ENCODE measurements at regions not wholly inside any gene's neighbourhood (a gene's known extent, or its start where the extent isn't known, plus 50 kb on each side); places are given as distances from the start of the nearest gene placed in this dataset.

DNA sequence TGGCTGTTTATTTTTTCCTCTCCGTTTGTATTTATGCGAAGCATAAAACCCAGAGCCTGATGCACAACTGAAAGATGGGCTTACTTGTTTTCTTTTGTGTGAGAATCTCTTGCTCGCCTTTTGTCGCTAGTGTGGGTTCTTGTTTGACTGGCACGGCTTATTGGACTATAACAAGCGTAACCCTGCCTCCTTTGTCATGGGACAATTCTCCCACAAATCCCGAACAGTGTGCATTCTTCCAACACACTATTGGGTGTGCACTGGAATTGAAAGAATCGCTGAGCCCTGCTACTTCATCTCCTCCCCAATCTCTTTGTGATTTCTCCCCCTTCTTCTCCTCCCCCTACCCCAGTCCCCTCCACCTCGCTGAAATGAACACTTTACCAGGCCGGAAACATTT is 110.8 kb downstream of the ZIC5 start:
- H3K36me3 ChIP-seq (replicated peaks in 1 of 2; ENCODE audit: control insufficient read depth in 1 of 2, insufficient read depth in 2 of 2, low read length in 2 of 2) = no peaks in the 10 kb centered on the region
- BruUV-seq (replicated peaks) = no TSS peak
- no peaks in the 10 kb centered on the region for H3K27me3 ChIP-seq (ENCODE audit: control insufficient read depth in 1 of 2, insufficient read depth in 2 of 2, low read length in 2 of 2)
- no peaks in the 10 kb centered on the region for H3K79me2 ChIP-seq (ENCODE audit: insufficient read depth, low read length)
- in situ Hi-C loops (cut with HindIII; ENCODE audit: extremely low pct_ligation_motif_present, low pct_unique_long_range_greater_than_20kb) = no loop called here
- no peak for DNase-seq (ENCODE audit: low spot score)
- intact Hi-C loops (cut with micrococcal nuclease; ENCODE audit: unreplicated experiment) = no loop called here
- no peak for ATAC-seq
- no peaks in the 10 kb centered on the region for H3K4me1 ChIP-seq (ENCODE audit: insufficient read depth, low read length)
- POLR2A ChIA-PET = no interaction called here
- H3K9ac ChIP-seq (ENCODE audit: insufficient read depth, low read depth, low read length) = no peak overlapping the region
- no peaks in the 10 kb centered on the region for H3K9me3 ChIP-seq (ENCODE audit: low read length)
- H3K27ac ChIP-seq (ENCODE audit: extremely low read length, insufficient read depth, low read length) = no peak overlapping the region
- no peak for FAIRE-seq
- 92% methylated on average over 10 of the region's 10 CpGs for WGBS (ENCODE audit: low lambda C conversion rate)
- H3K4me2 ChIP-seq (ENCODE audit: low read depth, low read length) = no peak overlapping the region
- H3K4me3 ChIP-seq (replicated peaks in 1 of 3; ENCODE audit: insufficient read depth in 1 of 3, low read depth in 2 of 3, low read length in 3 of 3) = no peak overlapping the region
- H4K20me1 ChIP-seq (ENCODE audit: insufficient read depth, low read length) = no peaks in the 10 kb centered on the region
- CTCF ChIA-PET (ENCODE audit: low intra/inter-chr PET ratio, low total read pairs) = no interaction called here
- no peak overlapping the region for H2AFZ ChIP-seq (ENCODE audit: low read length)
- TF ChIP-seq DR1 (CRISPR knock-in tag; IDR thresholded peaks at IDR 0.05) (no peak), ATAD3A (CRISPR knock-in tag; IDR thresholded peaks at IDR 0.05) (no peak), SATB2 (CRISPR knock-in tag; IDR thresholded peaks at IDR 0.05) (no peak), ZNF576 (CRISPR knock-in tag; IDR thresholded peaks at IDR 0.05) (no peak), ZBTB8A (CRISPR knock-in tag; IDR thresholded peaks at IDR 0.05; ENCODE audit: borderline replicate concordance, low read depth) (no peak), ZNF75D (CRISPR knock-in tag; IDR thresholded peaks at IDR 0.05; ENCODE audit: borderline replicate concordance) (no peak)
- TF ChIP-seq, protein P1, sequence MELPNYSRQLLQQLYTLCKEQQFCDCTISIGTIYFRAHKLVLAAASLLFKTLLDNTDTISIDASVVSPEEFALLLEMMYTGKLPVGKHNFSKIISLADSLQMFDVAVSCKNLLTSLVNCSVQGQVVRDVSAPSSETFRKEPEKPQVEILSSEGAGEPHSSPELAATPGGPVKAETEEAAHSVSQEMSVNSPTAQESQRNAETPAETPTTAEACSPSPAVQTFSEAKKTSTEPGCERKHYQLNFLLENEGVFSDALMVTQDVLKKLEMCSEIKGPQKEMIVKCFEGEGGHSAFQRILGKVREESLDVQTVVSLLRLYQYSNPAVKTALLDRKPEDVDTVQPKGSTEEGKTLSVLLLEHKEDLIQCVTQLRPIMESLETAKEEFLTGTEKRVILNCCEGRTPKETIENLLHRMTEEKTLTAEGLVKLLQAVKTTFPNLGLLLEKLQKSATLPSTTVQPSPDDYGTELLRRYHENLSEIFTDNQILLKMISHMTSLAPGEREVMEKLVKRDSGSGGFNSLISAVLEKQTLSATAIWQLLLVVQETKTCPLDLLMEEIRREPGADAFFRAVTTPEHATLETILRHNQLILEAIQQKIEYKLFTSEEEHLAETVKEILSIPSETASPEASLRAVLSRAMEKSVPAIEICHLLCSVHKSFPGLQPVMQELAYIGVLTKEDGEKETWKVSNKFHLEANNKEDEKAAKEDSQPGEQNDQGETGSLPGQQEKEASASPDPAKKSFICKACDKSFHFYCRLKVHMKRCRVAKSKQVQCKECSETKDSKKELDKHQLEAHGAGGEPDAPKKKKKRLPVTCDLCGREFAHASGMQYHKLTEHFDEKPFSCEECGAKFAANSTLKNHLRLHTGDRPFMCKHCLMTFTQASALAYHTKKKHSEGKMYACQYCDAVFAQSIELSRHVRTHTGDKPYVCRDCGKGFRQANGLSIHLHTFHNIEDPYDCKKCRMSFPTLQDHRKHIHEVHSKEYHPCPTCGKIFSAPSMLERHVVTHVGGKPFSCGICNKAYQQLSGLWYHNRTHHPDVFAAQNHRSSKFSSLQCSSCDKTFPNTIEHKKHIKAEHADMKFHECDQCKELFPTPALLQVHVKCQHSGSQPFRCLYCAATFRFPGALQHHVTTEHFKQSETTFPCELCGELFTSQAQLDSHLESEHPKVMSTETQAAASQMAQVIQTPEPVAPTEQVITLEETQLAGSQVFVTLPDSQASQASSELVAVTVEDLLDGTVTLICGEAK (IDR thresholded peaks at IDR 0.05) = no peak
- TF ChIP-seq, protein P1 (CRISPR knock-in tag; IDR thresholded peaks at IDR 0.05) = no peak
- TF ChIP-seq, protein P2, sequence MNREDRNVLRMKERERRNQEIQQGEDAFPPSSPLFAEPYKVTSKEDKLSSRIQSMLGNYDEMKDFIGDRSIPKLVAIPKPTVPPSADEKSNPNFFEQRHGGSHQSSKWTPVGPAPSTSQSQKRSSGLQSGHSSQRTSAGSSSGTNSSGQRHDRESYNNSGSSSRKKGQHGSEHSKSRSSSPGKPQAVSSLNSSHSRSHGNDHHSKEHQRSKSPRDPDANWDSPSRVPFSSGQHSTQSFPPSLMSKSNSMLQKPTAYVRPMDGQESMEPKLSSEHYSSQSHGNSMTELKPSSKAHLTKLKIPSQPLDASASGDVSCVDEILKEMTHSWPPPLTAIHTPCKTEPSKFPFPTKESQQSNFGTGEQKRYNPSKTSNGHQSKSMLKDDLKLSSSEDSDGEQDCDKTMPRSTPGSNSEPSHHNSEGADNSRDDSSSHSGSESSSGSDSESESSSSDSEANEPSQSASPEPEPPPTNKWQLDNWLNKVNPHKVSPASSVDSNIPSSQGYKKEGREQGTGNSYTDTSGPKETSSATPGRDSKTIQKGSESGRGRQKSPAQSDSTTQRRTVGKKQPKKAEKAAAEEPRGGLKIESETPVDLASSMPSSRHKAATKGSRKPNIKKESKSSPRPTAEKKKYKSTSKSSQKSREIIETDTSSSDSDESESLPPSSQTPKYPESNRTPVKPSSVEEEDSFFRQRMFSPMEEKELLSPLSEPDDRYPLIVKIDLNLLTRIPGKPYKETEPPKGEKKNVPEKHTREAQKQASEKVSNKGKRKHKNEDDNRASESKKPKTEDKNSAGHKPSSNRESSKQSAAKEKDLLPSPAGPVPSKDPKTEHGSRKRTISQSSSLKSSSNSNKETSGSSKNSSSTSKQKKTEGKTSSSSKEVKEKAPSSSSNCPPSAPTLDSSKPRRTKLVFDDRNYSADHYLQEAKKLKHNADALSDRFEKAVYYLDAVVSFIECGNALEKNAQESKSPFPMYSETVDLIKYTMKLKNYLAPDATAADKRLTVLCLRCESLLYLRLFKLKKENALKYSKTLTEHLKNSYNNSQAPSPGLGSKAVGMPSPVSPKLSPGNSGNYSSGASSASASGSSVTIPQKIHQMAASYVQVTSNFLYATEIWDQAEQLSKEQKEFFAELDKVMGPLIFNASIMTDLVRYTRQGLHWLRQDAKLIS (CRISPR knock-in tag; IDR thresholded peaks at IDR 0.05) = no peak
- TF ChIP-seq, protein P3, sequence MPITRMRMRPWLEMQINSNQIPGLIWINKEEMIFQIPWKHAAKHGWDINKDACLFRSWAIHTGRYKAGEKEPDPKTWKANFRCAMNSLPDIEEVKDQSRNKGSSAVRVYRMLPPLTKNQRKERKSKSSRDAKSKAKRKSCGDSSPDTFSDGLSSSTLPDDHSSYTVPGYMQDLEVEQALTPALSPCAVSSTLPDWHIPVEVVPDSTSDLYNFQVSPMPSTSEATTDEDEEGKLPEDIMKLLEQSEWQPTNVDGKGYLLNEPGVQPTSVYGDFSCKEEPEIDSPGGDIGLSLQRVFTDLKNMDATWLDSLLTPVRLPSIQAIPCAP (CRISPR knock-in tag; IDR thresholded peaks at IDR 0.05; ENCODE audit: low read depth) = no peak
